HG03159 (cell line): ENCODE measurements at regions not wholly inside any gene's neighbourhood (a gene's known extent, or its start where the extent isn't known, plus 50 kb on each side); places are given as distances from the start of the nearest gene placed in this dataset.
"Not testable (repeated sequence)": the region's sequence is repeated elsewhere in the genome, so short reads cannot be mapped to it uniquely, and the experiment has no call there.

Source experiments
- ATAC-seq: cut with Tn5 transposase; IDR thresholded peaks from one replicate; pipeline ENCODE4 v1.9.1; 2021; ENCODE audit warnings: mild to moderate bottlenecking, moderate library complexity; ENCODE audit not compliant: unreplicated experiment

DNA sequence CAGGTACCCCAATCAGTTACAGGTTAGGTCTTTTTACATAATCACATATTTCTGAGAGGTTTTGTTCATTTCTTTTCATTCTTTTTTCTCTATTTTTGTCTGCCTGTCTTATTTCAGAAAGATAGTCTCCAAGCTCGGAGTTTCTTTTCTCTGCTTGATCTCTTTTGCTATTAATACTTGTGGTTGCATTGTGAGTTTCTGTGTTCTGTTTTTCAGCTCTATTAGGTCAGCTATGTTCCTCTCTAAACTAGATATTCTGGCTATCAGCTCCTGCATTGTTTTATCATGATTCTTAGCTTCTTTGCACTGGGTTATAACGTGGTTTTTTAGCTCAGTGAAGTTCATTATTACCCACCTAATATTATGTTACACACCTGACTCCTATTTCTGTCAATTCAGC lies 914.1 kb downstream of the TRHDE start:
- ATAC-seq: no peak

DNA sequence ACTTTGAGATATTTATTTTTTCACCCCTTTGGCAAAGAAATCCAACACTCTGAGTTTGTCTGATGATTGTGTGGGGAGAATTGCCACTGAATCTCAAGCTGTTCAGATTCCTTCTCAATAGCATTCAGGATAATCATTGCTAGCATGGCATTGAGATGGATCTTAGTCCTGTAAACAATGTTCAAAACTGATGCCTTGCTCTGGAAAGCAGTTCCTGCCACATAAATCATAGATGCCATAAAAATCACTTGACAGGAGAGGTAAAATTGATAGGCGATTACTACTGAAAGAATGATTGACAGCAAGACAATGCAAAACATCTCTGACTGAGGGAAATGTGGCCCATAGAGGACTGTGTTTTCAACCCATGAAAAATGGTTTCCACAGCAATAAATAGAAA lies 915.6 kb downstream of the TRHDE start:
- no peak for ATAC-seq

DNA sequence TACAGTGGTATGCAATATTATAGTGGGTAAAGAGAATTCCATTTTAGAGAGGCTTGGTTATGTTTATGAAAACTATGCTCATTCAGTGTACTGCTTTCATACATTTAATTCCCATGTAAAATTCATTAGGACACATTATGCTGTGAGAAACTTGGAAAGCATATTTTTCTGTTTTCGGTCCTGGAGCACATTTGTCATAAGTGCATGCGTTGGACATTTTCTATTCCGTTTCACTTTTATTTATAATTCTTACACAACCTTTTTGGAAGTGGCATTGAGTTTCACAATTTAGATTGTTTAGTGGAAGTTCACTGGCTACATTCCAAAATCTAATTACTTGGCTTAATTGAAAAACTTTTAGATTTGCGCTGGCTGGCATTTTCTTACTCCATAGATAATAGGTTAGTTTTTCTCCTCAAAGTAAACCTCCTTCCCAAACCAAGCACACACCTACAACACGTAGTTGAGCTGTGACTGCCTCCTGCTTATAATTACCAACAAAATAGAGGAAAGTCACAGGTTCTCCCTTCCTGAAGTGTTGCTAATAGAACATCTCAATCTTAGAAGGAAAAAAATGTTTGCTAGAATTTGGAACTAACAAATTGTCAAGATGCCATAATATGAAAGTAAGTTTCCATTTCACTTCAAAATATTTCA lies 938.5 kb downstream of the TRHDE start:
- no peak for ATAC-seq

DNA sequence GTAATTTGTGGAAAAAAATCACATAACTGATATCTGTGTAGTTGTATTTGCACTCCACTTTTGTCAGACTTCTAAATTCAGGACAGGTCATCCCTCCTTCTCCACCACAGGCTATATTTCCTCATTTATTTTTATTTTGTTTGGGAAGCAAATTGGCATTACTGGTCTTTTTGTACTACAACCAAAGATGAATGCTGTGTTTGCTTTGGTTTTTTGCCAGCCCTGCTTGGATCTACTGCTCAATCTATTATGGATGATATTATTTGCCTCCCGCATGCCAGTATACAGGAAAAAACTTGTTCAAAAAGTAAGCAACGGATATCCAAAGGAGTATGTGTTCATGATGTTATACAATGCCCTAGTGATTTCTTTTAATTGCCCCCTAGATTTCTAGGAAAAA lies 948.8 kb downstream of the TRHDE start:
- no peak for ATAC-seq

DNA sequence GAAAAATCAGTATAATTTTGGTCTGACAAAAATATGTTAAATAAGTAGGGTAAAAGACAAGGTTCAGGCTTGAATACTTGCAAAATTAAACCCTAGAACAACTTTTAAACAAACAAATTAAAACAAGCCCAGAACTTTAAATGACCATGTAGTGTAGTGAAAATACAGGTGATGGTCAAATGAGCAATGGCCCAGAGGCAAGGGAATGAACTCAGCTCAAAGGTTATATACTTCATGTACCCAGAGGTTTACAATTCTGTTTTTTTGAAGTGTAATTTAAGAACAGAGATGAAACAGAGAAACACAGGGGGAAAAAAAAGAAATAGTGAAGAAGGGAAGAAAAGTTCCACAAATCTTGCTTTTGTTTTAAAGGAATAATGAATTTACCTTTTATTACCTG lies 949.2 kb downstream of the TRHDE start:
- no peak for ATAC-seq

DNA sequence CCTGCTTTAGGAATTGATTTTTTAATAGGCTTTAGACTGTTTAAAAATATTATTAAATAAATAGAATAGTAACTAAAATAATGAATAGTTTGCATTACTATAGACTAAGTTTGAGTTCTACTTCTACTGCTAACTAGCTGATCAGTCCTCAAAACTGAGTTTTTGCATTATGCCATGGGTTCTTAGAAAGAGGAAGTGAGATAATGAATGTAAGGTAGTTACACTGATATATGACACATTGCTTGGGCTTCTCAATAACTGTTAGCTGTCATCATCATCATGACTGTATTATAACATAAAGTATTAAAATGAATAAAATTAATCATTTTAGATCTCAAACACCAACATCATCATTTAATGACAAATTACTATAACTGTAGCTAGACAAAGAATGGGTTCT lies 949.7 kb downstream of the TRHDE start:
- ATAC-seq: no peak

DNA sequence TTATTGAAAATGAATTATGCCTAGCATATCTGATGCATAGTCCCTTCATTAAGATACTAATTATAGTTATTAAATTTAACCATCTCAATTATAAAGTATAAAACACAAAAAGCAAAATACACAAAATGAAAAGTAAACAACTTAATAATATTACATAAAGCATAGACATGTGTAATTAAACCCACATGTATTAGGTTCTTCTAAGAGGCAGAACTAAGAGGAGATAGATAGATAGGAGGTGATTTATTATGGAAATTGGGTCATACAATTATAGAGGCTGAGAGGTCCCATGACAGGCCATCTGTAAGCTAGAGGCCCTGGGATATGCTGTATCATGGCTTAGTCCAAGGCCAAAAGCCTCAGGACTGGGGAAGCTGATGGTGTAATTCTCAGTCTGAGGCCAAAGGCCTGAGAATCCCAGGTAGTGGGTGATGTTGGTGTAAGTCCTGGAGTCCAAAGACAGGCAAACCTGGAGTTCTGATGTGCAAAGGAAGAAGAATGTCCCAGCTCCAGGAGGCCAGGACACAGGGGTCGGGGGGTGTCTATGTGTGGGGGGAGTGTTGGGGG lies 953.3 kb downstream of the TRHDE start:
- no peak for ATAC-seq

DNA sequence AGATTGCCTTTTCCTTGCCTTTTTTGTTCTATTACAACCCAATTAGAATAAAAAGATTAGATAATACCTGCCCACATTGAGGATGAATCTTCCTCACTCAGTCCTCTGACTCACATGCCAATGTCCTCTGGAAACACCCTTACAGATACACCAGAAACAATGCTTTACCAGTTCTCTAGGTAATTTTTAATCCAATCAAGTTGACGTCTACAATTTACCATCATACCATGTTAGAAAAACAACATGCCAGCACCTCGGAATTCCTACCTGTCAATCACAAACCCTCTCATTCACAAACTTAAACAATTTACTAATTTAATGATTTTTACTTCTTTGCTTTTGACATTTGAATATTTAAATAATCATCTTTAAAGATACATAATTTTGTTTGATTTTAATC lies 953.8 kb downstream of the TRHDE start:
- ATAC-seq: no peak

DNA sequence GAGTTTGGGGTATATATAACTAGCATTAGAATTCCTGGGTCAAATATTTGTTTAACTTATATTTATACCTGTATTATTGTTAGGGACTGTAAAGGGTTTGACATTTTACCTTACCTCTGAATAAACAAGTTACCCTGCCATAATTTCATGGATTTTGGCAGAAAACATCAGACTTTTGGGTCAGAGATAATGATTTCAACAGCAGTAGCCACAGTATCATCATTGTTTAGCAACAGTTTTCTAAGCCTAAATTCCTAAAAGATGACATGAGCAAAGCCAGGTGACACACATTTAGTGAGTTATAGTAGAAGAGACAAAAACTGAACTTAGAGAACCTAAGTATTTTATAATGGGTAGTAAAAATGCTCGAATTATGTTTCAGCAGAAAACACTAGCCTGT lies 954.4 kb downstream of the TRHDE start:
- no peak for ATAC-seq

DNA sequence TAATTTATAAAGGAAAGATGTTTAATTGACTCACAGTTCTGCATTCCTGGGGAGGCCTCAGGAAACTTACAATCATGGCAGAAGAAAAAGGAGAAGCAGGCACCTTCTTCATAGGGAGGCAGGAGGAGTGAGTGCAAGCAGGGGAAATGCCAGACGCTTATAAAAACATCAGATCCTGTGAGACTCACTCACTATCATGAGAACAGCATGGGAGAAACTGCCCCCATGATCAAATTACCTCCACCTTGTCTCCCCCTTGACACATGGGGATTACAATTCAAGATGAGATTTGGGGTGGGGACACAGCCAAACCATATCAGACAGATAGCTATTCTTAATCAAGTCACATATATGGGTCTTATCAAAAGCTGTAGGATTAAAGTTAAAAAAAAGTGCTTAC lies 956.7 kb downstream of the TRHDE start:
- not testable (repeated sequence) for ATAC-seq

DNA sequence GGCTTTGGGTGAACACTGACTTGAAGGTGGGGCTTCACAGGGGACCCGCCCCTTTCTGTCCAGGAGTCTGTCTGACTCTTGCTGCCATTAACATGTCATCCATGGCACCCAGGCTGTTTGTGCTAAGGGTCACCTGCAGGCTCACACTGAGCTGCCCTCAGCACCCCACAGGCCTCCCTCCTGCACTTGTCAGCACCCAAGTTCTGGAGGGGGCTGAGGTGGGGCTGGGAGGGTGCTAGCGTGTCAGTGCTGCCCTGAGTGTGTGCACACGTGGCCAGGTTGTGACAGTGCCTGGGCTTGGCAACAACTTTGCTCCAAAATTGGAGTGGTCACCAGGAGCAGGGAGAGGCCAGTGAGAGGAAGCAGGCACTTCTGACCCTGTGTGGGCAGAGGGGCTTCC lies 963.2 kb downstream of the TRHDE start:
- ATAC-seq: no peak

DNA sequence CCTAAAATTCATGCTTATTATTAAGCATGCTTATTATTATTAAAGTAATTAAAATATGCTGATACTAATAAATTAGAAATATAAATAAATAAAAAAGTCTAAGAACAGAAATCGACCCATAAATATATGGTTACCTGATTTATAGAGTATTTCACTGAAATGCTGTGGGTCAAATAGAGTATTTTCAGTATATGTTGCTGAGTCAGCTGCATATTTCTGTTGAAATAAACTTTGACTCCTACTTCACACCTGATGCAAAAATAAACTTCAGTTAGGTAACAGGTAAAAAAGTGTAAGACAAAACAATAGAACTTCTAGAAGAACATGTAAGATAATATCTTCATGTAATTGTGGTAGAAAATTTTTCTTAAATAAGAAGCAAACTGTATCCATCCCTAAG lies 967.9 kb downstream of the TRHDE start:
- no peak for ATAC-seq

DNA sequence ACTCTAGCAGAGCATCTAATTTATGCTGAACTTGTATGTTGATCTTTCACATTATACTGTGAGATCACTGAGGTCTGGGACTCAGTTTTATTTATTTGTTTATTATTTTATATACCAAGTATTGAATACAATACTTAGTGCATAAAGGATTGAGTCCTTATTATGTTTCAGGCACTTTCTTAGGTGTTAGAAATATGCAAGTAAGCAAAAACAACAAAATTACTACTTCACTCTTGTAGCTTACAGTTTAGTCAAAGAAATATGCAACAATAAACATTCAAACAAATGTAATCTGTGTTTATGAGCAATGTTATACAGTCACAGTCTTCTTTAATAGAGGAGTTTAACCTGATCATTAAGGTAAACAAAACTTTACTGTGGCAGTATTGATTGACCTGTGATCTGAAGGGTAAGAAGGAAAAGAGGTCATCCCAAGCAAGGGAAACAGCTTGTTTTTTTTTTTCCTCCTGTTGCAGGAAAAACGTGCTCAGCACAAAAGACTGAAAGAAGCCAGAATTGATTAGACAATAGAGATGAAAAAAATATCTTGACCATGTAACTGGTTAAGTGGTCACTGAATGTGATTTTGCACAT lies 990.7 kb downstream of the TRHDE start:
- no peak for ATAC-seq

DNA sequence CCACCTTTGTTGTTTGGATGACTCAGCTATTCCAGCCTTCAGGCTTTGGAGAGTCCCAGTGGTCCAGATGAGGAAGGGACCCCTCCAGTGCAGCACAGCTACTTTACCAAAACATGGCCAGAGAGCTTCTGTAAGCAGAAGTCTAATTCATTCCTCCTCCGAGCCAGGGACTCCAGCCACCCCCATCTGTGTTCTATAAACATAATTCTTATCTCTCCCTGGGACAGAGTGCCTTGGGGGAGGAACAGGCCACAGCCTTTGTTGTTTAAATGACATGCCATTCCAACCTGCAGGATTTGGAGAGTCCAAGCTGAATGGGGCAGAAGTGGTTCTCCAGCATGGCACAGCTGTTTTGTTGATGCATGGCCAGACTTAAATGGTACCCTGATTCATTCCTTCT lies 994.0 kb downstream of the TRHDE start:
- no peak for ATAC-seq

DNA sequence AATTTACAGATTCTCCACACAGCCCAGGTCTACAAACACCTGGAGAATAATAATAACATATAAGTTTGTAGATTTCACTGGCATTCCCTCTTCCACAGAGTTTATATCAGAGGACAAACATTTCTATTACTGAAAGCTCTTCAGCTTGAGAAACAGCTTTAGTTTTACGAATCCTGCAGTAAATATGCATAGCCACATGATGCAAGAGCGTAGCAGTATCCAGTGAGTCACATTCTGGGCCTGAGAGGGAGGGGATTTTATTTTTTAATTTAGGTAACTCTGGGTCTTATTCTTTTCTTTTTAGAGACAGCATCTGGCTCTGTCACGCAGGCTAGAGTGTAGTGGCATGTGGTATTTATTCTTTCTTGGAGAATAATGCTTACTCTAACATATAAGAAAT lies 1002.8 kb downstream of the TRHDE start:
- no peak for ATAC-seq

DNA sequence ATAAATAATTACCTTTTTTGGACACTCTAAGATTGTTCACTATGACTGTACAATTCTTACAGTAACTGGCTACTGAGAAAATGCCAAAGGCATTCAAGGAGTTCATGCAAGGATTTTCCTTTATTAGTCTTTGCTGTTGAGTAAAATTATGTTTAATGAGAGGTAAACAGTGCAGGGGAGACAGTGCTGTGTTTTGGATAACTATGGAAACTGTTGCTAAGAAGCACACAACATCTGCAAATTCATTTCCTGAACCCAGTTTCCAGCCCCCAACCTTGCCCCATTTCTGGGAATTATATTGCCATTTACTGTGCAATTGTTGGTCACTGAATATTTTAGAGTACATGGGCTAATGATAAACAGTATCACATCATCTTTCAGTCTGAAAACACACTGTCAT lies 1005.8 kb downstream of the TRHDE start:
- ATAC-seq: no peak

DNA sequence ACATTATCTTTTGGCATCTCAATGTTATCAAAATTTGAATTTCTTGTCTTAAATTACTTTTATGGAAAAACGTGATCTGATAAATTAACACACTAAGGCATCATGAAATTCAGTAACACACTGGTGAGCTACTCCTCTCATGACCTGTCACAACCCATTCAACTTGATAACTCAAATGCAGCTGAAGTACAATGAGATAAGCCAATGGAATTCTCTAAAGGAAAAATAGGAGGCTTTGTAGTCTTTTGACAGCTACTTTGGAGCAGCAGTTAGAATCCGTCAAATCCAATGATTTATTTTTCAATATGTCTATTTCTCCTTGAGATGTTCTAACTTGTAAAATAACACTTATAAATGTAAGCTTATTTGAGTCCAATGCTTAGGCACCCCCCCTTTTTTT lies 1029.4 kb downstream of the TRHDE start:
- no peak for ATAC-seq

DNA sequence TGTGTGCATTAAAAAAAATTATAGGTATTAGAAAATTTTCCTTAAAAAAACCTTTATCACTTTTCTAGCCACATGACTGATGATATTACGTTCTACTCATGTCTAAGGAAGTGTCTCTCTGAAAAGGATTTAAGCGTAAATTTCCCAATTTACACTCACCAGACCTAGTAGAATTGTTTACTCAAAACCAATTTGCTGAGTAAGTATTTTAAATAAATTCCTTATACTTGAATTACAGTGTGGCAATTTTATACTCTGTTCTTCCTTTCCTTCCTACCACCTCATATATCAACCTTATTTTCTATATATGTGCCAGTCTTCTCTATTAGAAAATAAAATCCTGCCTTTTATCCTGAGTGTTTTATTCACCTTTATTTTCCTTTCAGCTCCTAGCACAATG lies 1035.1 kb downstream of the TRHDE start:
- no peak for ATAC-seq

DNA sequence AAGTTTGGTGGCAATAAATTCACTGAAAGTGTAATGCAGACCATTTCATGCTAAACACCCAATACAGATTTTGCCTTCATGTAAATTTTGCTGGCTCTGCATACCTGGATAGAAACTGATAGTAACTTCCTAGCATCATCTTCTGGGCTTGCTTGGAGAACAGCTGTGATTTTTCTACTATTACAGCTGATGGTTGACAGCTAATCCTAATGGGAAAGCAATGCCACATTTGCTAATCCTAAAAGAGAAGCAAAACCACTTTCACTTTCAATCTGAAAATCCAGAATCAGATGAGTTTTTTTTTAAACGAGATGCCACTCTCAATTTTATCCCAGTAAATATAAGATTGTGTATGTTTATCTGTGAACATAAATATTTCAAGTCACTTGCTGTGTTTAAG lies 1035.9 kb downstream of the TRHDE start:
- ATAC-seq: no peak

DNA sequence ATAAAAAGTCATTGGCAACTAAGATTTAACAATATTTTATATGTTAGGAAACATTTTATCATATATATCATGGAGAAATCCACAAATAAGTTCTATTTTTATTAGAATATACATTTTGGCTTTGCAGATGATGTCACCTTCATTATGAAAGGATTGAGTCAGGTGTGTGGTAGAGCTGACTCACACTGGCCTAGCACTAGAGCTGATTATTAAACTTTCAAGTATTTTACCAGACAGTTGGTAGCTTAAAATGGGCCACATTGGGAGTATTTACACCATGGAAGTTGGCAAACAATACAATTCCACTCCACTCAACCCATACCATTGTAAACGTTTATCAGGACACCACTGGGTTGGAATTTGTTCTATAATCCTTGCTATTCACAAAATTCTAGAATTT lies 1036.6 kb downstream of the TRHDE start:
- no peak for ATAC-seq

DNA sequence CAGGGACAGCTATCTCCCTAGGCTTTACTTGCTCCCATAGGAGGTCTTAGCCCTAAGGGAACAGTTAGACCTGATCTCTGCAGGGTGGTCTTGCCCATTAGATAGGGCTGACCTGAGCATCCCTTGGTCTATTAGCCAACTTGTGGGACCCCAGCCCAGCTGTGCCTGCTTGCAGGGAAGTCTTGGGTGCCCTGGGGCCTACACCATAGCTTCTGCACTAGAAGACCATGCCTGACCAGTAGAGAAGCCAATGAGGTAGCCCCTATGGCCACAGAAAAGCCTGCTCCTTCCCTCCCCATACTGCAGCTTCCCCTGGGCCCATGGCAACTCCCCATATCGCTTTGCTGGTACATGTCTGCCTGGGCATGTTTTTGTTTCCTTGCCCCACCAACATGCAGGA lies 1049.1 kb downstream of the TRHDE start:
- no peak for ATAC-seq

DNA sequence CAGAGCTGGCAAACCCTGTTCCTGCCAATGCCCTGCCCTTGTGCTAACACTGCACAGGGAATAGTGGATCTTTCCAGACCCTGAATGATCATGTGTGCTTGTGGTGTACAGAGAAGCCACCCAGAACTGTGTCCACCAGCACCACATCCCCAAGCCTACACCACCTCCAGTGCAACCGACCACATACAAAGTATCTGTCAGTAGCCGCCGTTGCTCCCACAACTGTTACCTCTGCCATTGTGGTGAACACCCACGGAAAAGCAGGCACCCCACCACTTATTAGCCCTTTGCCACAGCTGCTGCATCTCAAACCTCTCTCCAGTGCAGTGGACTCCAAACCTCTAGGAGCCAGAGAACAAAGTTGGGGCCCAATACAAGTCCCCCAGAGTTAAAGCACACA lies 1049.6 kb downstream of the TRHDE start:
- no peak for ATAC-seq
